ENCODE measurements at regions not wholly inside any gene's neighbourhood (a gene's known extent, or its start where the extent isn't known, plus 50 kb on each side); places are given as distances from the start of the nearest gene placed in this dataset.

GRCh38 chr2:104407641-104408040, 446.3 kb upstream of the POU3F3 start:
- no peak for TF ChIP-seq NFIC (IDR thresholded peaks at IDR 0.05)
- no peak for TF ChIP-seq ZBTB7A (IDR thresholded peaks at IDR 0.05; ENCODE audit: low read depth)
